Activated CD8-positive, alpha-beta T cell treated with anti-CD3 and anti-CD28 coated beads for 36 hours (primary cell): ENCODE measurements at regions not wholly inside any gene's neighbourhood (a gene's known extent, or its start where the extent isn't known, plus 50 kb on each side); places are given as distances from the start of the nearest gene placed in this dataset.

Experiments used
- ATAC-seq: fragments of 200-7000 bp; cut with Tn5 transposase; one replicate; pipeline ENCODE4 v1.10.0; 2021; ENCODE audit warnings: mild to moderate bottlenecking, moderate library complexity
- CTCF ChIA-PET: fragments of 350-600 bp; sonication (Branson Sonifier 250); formaldehyde crosslinking; loops from one replicate; lab custom pipeline; 2021; ENCODE audit warnings: antibody characterized with exemption; lab: Charles Lee
- POLR2A ChIA-PET: fragments of 350-600 bp; sonication (Branson Sonifier 250); formaldehyde crosslinking; loops from one replicate; lab custom pipeline; 2021; ENCODE audit warnings: antibody characterized with exemption; lab: Charles Lee
- DNase-seq: peaks from one replicate; pipeline ENCODE4 v3.0.0-alpha.2; 2020
- H3K27ac Mint-ChIP-seq: one replicate; pipeline ENCODE4 v1.8.0; 2021; ENCODE audit warnings: mild to moderate bottlenecking, mixed read lengths
- H3K27me3 Mint-ChIP-seq: one replicate; pipeline ENCODE4 v1.8.0; 2021; ENCODE audit warnings: mixed read lengths
- H3K36me3 Mint-ChIP-seq: one replicate; pipeline ENCODE4 v1.8.0; 2021; ENCODE audit warnings: low read depth, mixed read lengths
- H3K4me1 Mint-ChIP-seq: one replicate; pipeline ENCODE4 v1.8.0; 2021; ENCODE audit warnings: low read depth, mixed read lengths
- H3K4me3 Mint-ChIP-seq: one replicate; pipeline ENCODE4 v1.8.0; 2021; ENCODE audit warnings: mild to moderate bottlenecking, moderate library complexity, mixed read lengths
- H3K9me3 Mint-ChIP-seq: one replicate; pipeline ENCODE4 v1.8.0; 2021; ENCODE audit warnings: mixed read lengths
- intact Hi-C: fragments of 100-400 bp; cut with micrococcal nuclease; formaldehyde crosslinking; loops from one replicate; pipeline ENCODE4 v1.10.0; 2022
- TF ChIP-seq, protein P1 (sequence below): fragments of 200-600 bp; IDR thresholded peaks from one replicate; pipeline ENCODE4 v1.8.0; 2022; ENCODE audit warnings: antibody characterized with exemption, mild to moderate bottlenecking

DNA sequence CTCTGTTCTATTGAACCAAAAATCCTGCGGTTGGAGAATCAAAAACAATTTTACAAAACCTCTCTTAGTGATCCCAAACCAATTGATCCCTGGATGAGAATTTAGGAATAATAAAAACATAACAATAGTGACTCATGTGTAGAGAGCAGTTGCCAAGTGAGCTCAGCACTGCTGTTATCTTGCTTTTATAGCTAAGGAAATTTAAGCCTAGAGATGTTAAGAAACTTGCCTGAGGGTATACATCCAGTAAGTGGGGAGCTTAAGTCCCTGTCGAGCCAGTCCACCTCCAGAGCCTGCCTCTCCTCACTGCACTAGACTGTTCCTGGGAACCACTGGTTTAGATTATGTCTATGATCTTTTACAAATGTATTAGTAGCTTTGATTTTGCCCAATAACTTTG is 358.4 kb upstream of the LMCD1 start:
- Mint-ChIP-seq H3K27me3 (peaks cover 1% of the 10 kb centered on the region), H3K36me3 (no peaks in the 10 kb centered on the region), H3K27ac (no peak overlapping the region), H3K4me3 (no peak overlapping the region), H3K4me1 (no peaks in the 10 kb centered on the region), H3K9me3 (no peaks in the 10 kb centered on the region)
- no peak for ATAC-seq
- CTCF ChIA-PET: no interaction called here
- POLR2A ChIA-PET: no interaction called here
- intact Hi-C loops: no loop called here
- TF ChIP-seq, protein P1, sequence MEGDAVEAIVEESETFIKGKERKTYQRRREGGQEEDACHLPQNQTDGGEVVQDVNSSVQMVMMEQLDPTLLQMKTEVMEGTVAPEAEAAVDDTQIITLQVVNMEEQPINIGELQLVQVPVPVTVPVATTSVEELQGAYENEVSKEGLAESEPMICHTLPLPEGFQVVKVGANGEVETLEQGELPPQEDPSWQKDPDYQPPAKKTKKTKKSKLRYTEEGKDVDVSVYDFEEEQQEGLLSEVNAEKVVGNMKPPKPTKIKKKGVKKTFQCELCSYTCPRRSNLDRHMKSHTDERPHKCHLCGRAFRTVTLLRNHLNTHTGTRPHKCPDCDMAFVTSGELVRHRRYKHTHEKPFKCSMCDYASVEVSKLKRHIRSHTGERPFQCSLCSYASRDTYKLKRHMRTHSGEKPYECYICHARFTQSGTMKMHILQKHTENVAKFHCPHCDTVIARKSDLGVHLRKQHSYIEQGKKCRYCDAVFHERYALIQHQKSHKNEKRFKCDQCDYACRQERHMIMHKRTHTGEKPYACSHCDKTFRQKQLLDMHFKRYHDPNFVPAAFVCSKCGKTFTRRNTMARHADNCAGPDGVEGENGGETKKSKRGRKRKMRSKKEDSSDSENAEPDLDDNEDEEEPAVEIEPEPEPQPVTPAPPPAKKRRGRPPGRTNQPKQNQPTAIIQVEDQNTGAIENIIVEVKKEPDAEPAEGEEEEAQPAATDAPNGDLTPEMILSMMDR: no peak
- DNase-seq: no peak

- no peak for DNase-seq
- no peaks in the 10 kb centered on the region for H3K4me1 Mint-ChIP-seq
- ATAC-seq: no peak
- ChIA-PET CTCF (no interaction called here), POLR2A (no interaction called here)
- no peaks in the 10 kb centered on the region for H3K36me3 Mint-ChIP-seq
- intact Hi-C loops: no loop called here
- H3K4me3 Mint-ChIP-seq: no peak overlapping the region
- peaks cover 7% of the 10 kb centered on the region for H3K27me3 Mint-ChIP-seq
- no peak overlapping the region for H3K27ac Mint-ChIP-seq
- no peaks in the 10 kb centered on the region for H3K9me3 Mint-ChIP-seq
- TF ChIP-seq, protein P1: no peak
Observed at GRCh38 chr3:8145661-8146060, 356.0 kb upstream of the LMCD1 start.

GRCh38 chr3:8147711-8148110 is 353.9 kb upstream of the LMCD1 start:
- peaks cover 11% of the 10 kb centered on the region for H3K27me3 Mint-ChIP-seq
- POLR2A ChIA-PET: no interaction called here
- TF ChIP-seq, protein P1: no peak
- CTCF ChIA-PET: no interaction called here
- ATAC-seq (no peak), DNase-seq (no peak)
- no peaks in the 10 kb centered on the region for H3K36me3 Mint-ChIP-seq
- no peaks in the 10 kb centered on the region for H3K4me1 Mint-ChIP-seq
- no peak overlapping the region for H3K4me3 Mint-ChIP-seq
- H3K27ac Mint-ChIP-seq: no peak overlapping the region
- intact Hi-C loops: no loop called here
- no peaks in the 10 kb centered on the region for H3K9me3 Mint-ChIP-seq

DNA sequence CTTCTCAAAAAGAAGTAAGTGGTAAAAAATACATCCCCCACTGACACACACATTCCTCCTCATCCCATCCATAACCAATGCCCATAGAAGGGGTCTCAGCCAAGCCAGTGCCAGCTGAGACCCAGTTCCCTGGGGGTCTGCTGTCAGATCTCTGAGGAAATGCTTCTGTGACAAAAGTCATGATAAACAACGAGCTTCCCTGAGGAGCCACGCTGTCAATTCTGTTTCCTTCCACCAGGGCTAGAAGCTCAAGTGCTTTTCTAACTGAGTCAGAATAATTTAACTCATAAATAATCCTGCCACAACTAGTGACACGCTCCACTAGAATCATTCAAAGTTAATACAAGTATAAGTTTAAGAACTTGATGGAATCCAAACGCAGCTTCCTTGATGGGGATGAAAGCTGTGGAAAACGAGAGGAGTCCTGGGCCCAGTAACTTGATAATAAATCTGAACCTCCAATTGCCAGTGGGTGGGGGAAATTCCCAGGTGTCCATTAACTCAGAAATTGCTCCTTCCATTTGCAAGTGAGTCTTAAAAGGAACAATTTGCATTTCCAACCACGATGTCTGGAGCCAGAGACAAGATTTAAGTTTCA is 348.7 kb upstream of the LMCD1 start:
- DNase-seq (no peak), ATAC-seq (no peak)
- ChIA-PET CTCF (no interaction called here), POLR2A (no interaction called here)
- intact Hi-C loops: no loop called here
- TF ChIP-seq, protein P1: no peak
- H3K4me1 Mint-ChIP-seq: no peaks in the 10 kb centered on the region
- no peaks in the 10 kb centered on the region for H3K9me3 Mint-ChIP-seq
- peaks cover 12% of the 10 kb centered on the region for H3K27me3 Mint-ChIP-seq
- H3K27ac Mint-ChIP-seq: no peak overlapping the region
- no peaks in the 10 kb centered on the region for H3K36me3 Mint-ChIP-seq
- no peak overlapping the region for H3K4me3 Mint-ChIP-seq

- Mint-ChIP-seq H3K36me3 (no peaks in the 10 kb centered on the region), H3K9me3 (no peaks in the 10 kb centered on the region), H3K27ac (no peak overlapping the region), H3K4me3 (no peak overlapping the region), H3K27me3 (peaks cover 8% of the 10 kb centered on the region), H3K4me1 (no peaks in the 10 kb centered on the region)
- ChIA-PET POLR2A (no interaction called here), CTCF (no interaction called here)
- no peak for ATAC-seq
- no peak for DNase-seq
- intact Hi-C loops: no loop called here
- TF ChIP-seq, protein P1: no peak
Observed at GRCh38 chr3:8153800-8154199, 347.8 kb upstream of the LMCD1 start.
